Skeletal muscle tissue (tissue), 3 donors: ENCODE measurements at regions not wholly inside any gene's neighbourhood (a gene's known extent, or its start where the extent isn't known, plus 50 kb on each side); places are given as distances from the start of the nearest gene placed in this dataset.

Experiments
- H3K27ac ChIP-seq: one replicate; pipeline ENCODE4 v1.7.0; 2013; ENCODE audit warnings: mild to moderate bottlenecking, low read depth, low read length, inconsistent platforms
- H3K27me3 ChIP-seq, 3 donors: one replicate each; pipeline ENCODE4 v1.7.0; 2013; ENCODE audit warnings: low read length in 3 of 3; ENCODE audit not compliant: control insufficient read depth in 3 of 3, insufficient read depth in 3 of 3
- H3K36me3 ChIP-seq, 3 donors: one replicate each; pipeline ENCODE4 v1.7.0; 2013; ENCODE audit warnings: low read length in 3 of 3; ENCODE audit not compliant: control insufficient read depth in 3 of 3, insufficient read depth in 3 of 3
- H3K4me1 ChIP-seq, 3 donors: one replicate each; pipeline ENCODE4 v1.7.0; 2013; ENCODE audit warnings: low read length in 3 of 3, mild to moderate bottlenecking in 3 of 3; ENCODE audit not compliant: control insufficient read depth in 3 of 3, insufficient read depth in 3 of 3
- H3K4me3 ChIP-seq, 3 donors: one replicate each; pipeline ENCODE4 v1.7.0; 2013; ENCODE audit warnings: low read length in 3 of 3
- H3K9ac ChIP-seq, 3 donors: one replicate each; pipeline ENCODE4 v1.7.0; 2013; ENCODE audit warnings: low read length in 3 of 3, mild to moderate bottlenecking in 3 of 3, moderate library complexity in 2 of 3, low read depth in 1 of 3
- H3K9me3 ChIP-seq, 3 donors: one replicate each; pipeline ENCODE4 v1.7.0; 2013; ENCODE audit warnings: low read length in 3 of 3; ENCODE audit not compliant: control insufficient read depth in 3 of 3
- donor health status: Osteomylitis.

- H3K9me3 ChIP-seq = no peaks in the 10 kb centered on the region
- H3K27ac ChIP-seq = no peak overlapping the region
- H3K4me1 ChIP-seq = no peaks in the 10 kb centered on the region
- no peaks in the 10 kb centered on the region for H3K36me3 ChIP-seq
- H3K4me3 ChIP-seq = no peak overlapping the region
- H3K9ac ChIP-seq = no peak overlapping the region
- no peaks in the 10 kb centered on the region for H3K27me3 ChIP-seq
Observed at GRCh38 chr4:154107337-154107736, 318.5 kb upstream of the SFRP2 start.

- Histone ChIP-seq H3K36me3 (no peaks in the 10 kb centered on the region), H3K9me3 (no peaks in the 10 kb centered on the region), H3K27me3 (no peaks in the 10 kb centered on the region), H3K9ac (no peak overlapping the region), H3K27ac (no peak overlapping the region), H3K4me3 (no peak overlapping the region), H3K4me1 (no peaks in the 10 kb centered on the region)
Observed at GRCh38 chr4:154088741-154089140, 299.9 kb upstream of the SFRP2 start.

- Histone ChIP-seq H3K36me3 (no peaks in the 10 kb centered on the region), H3K27ac (no peak overlapping the region), H3K27me3 (no peaks in the 10 kb centered on the region), H3K4me3 (no peak overlapping the region), H3K9me3 (no peaks in the 10 kb centered on the region), H3K9ac (no peak overlapping the region), H3K4me1 (no peaks in the 10 kb centered on the region)
Observed at GRCh38 chr4:154086247-154086646, 297.4 kb upstream of the SFRP2 start.

- Histone ChIP-seq H3K27me3 (no peaks in the 10 kb centered on the region), H3K9me3 (no peaks in the 10 kb centered on the region), H3K9ac (no peak overlapping the region), H3K27ac (no peak overlapping the region), H3K36me3 (no peaks in the 10 kb centered on the region), H3K4me1 (no peaks in the 10 kb centered on the region), H3K4me3 (no peak overlapping the region)
Observed at GRCh38 chr4:154084864-154085263, 296.0 kb upstream of the SFRP2 start.

GRCh38 chr4:154082760-154083535 lies 294.1 kb upstream of the SFRP2 start:
- no peaks in the 10 kb centered on the region for H3K4me1 ChIP-seq
- no peak overlapping the region for H3K9ac ChIP-seq
- no peak overlapping the region for H3K27ac ChIP-seq
- no peaks in the 10 kb centered on the region for H3K27me3 ChIP-seq
- H3K9me3 ChIP-seq = no peaks in the 10 kb centered on the region
- no peak overlapping the region for H3K4me3 ChIP-seq
- H3K36me3 ChIP-seq = no peaks in the 10 kb centered on the region

GRCh38 chr4:154081391-154081790 lies 292.5 kb upstream of the SFRP2 start:
- H3K4me3 ChIP-seq = no peak overlapping the region
- H3K27me3 ChIP-seq = no peaks in the 10 kb centered on the region
- H3K36me3 ChIP-seq = no peaks in the 10 kb centered on the region
- H3K4me1 ChIP-seq = no peaks in the 10 kb centered on the region
- no peak overlapping the region for H3K27ac ChIP-seq
- H3K9me3 ChIP-seq = no peaks in the 10 kb centered on the region
- no peak overlapping the region for H3K9ac ChIP-seq

GRCh38 chr4:154078504-154079350 lies 289.8 kb upstream of the SFRP2 start:
- Histone ChIP-seq H3K9me3 (no peaks in the 10 kb centered on the region), H3K27me3 (no peaks in the 10 kb centered on the region), H3K36me3 (no peaks in the 10 kb centered on the region), H3K9ac (no peak overlapping the region), H3K4me1 (no peaks in the 10 kb centered on the region), H3K4me3 (no peak overlapping the region), H3K27ac (no peak overlapping the region)

GRCh38 chr4:154076921-154077320 lies 288.0 kb upstream of the SFRP2 start:
- H3K27me3 ChIP-seq = no peaks in the 10 kb centered on the region
- no peak overlapping the region for H3K27ac ChIP-seq
- no peak overlapping the region for H3K4me3 ChIP-seq
- no peak overlapping the region for H3K9ac ChIP-seq
- H3K4me1 ChIP-seq = no peaks in the 10 kb centered on the region
- H3K9me3 ChIP-seq = no peaks in the 10 kb centered on the region
- no peaks in the 10 kb centered on the region for H3K36me3 ChIP-seq

GRCh38 chr4:154073107-154073822 lies 284.4 kb upstream of the SFRP2 start:
- no peak overlapping the region for H3K9ac ChIP-seq
- H3K27ac ChIP-seq = no peak overlapping the region
- H3K4me1 ChIP-seq = no peaks in the 10 kb centered on the region
- H3K4me3 ChIP-seq = no peak overlapping the region
- no peaks in the 10 kb centered on the region for H3K36me3 ChIP-seq
- no peaks in the 10 kb centered on the region for H3K27me3 ChIP-seq
- H3K9me3 ChIP-seq = no peaks in the 10 kb centered on the region

- no peak overlapping the region for H3K4me3 ChIP-seq
- no peak overlapping the region for H3K27ac ChIP-seq
- H3K27me3 ChIP-seq = no peaks in the 10 kb centered on the region
- no peaks in the 10 kb centered on the region for H3K36me3 ChIP-seq
- H3K9me3 ChIP-seq = peaks cover 0 to 8% (median 0%) of the 10 kb centered on the region in 3 donors
- no peaks in the 10 kb centered on the region for H3K4me1 ChIP-seq
- no peak overlapping the region for H3K9ac ChIP-seq
Observed at GRCh38 chr4:154067786-154068185, 278.9 kb upstream of the SFRP2 start.
